Heart left ventricle (tissue), 13 donors: ENCODE measurements at regions not wholly inside any gene's neighbourhood (a gene's known extent, or its start where the extent isn't known, plus 50 kb on each side); places are given as distances from the start of the nearest gene placed in this dataset.

ENCODE experiments used
- POLR2A ChIP-seq, 2 donors: fragments of 450-650 bp; IDR thresholded peaks; one replicate each; pipeline ENCODE4 v1.6.1; 2017; ENCODE audit warnings: antibody characterized with exemption in 2 of 2, mild to moderate bottlenecking in 2 of 2, moderate library complexity in 2 of 2
- TF ChIP-seq, protein P1 (sequence below), 12 donors: fragments of 200-600 bp; sonication (generic) in 4 of 12; IDR thresholded peaks; one replicate each; pipeline versions ENCODE4 v1.5.0 to v1.8.0; 2018 to 2022; ENCODE audit warnings: antibody characterized with exemption in 12 of 12, mild to moderate bottlenecking in 5 of 12
- donor health status: ischemic (EF 13 %, LVEDD 7.1; RV severe dilation, severe dysfunction).
- donor health status: DM: no; HTN: yes; CAD: no.
- donor health status: DM: no; HTN: no; CAD: no.
- donor health status: ischemic (EF 25% LVEDD 6.9; RV normal size, moderate dysfunction).
- donor health status: ischemic (EF 25% LVEDD 5.7; RV mildly dilated, moderate dysfunction).
- donor health status: ischemic (EF 35%, LVEDD 5.7; RV mildly dilated, moderate dysfunction).
- donor health status: nonischemic (EF 11% LVEDD 7.7; RV severe dilation, severe dysfunction).
- donor health status: DM: yes; HTN: yes; CAD: no.
- donor health status: PGD.
- donor health status: ischemic (EF 29% LVEDD 5.4; RV normal size, mild dysfunction).
- donor health status: nonischemic (EF 23%, LVEDD 6.1; RV moderate dilation, normal function).

DNA sequence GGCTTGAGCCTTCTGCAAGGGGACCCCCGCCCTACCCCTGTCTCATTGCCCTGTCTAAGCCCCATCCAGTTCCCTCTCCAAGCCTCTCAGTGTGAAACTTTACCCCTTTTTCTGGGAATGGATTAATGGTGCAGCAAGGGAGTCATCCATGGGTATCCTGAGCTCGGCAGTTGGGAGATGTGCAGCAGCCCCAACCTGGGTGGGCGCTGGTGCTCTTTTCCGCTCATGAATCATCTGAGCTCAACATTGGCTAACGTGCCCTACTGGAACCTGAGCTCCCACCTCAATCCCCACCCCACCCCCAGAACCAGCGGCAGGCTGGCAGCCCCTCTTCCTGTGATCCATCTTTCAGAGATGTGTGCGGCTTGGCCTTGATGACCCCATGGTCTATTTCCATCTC lies 130.3 kb upstream of the MSX1 start:
- TF ChIP-seq, protein P1, sequence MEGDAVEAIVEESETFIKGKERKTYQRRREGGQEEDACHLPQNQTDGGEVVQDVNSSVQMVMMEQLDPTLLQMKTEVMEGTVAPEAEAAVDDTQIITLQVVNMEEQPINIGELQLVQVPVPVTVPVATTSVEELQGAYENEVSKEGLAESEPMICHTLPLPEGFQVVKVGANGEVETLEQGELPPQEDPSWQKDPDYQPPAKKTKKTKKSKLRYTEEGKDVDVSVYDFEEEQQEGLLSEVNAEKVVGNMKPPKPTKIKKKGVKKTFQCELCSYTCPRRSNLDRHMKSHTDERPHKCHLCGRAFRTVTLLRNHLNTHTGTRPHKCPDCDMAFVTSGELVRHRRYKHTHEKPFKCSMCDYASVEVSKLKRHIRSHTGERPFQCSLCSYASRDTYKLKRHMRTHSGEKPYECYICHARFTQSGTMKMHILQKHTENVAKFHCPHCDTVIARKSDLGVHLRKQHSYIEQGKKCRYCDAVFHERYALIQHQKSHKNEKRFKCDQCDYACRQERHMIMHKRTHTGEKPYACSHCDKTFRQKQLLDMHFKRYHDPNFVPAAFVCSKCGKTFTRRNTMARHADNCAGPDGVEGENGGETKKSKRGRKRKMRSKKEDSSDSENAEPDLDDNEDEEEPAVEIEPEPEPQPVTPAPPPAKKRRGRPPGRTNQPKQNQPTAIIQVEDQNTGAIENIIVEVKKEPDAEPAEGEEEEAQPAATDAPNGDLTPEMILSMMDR (IDR thresholded peaks at IDR 0.05) = no peak
- no peak for TF ChIP-seq POLR2A (IDR thresholded peaks at IDR 0.05)
